HG03342 (cell line): ENCODE measurements at regions not wholly inside any gene's neighbourhood (a gene's known extent, or its start where the extent isn't known, plus 50 kb on each side); places are given as distances from the start of the nearest gene placed in this dataset.

Source experiments
- ATAC-seq: cut with Tn5 transposase; IDR thresholded peaks from one replicate; pipeline ENCODE4 v1.9.1; 2021; ENCODE audit warnings: mild to moderate bottlenecking, moderate library complexity; ENCODE audit not compliant: unreplicated experiment

- no peak for ATAC-seq
These were observed 75.9 kb downstream of the EDN3 start for GRCh38 chr20:59376109-59376841.

- ATAC-seq, result no peak
These were observed 76.6 kb downstream of the EDN3 start for GRCh38 chr20:59376998-59377397.

- no peak for ATAC-seq
These were observed 77.4 kb downstream of the EDN3 start for GRCh38 chr20:59377842-59378241.

- no peak for ATAC-seq
These were observed 78.0 kb downstream of the EDN3 start for GRCh38 chr20:59378396-59378795.

DNA sequence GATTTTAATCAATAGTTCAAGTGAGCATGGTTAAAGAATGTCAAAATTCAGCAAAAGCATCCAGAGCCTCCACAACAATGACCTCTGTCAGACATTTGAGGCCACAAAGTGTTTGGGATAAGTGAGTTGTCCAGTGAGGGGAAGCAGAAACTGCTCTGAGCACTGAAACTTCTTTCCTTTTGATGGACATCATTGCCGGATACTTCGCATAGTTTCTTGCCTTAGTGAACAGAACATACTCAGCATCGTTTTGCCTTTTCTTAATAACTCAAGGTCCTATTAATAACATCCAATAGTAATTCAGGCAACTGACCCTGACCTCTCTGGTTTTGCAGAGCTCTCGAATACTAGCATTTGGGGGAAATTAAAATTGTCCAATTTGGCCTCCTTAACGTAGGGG lies 78.6 kb downstream of the EDN3 start:
- no peak for ATAC-seq

GRCh38 chr20:59381689-59382088 lies 81.3 kb downstream of the EDN3 start:
- no peak for ATAC-seq

GRCh38 chr20:59382157-59382725 lies 81.8 kb downstream of the EDN3 start:
- ATAC-seq, result no peak

DNA sequence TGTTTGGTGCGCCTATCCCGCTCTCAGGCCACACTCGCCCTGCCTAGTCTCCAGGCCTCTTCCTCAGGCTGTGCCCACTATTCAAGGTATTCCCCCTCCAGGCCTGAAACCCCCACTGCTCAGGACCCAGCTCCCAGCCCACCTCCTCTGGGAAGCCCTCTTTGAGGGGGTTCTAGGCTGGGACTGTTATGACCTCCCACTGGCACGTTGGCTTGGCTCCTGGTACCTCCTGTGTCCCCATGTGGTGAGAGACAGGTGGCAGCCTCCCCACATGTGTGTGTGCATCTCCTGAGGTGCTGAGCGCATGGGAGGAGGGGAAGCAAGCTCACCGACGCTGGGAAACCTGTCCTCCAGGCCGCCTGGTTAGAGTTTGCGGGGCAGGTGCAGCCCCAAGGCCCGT lies 82.5 kb downstream of the EDN3 start:
- ATAC-seq, result no peak

DNA sequence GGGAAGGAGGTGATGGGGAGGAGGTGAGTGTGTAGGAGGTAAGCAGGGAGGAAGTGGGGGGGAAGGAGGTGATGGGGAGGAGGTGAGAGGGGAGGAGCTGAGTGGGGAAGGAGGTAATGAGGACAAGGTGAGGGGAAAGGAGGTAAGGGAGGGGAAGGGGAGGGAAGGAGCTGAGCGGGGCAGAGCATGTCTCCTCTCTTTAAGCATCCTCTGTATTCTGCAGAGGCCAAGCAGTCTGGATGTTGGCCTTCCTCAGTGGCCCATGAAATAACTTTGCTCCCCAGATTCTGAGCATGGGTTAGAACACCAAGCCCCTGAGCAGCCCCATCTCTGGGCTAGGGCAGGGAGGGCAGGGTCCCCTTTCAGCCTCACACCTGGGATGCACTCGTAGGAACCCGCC lies 84.6 kb downstream of the EDN3 start:
- ATAC-seq, result no peak

DNA sequence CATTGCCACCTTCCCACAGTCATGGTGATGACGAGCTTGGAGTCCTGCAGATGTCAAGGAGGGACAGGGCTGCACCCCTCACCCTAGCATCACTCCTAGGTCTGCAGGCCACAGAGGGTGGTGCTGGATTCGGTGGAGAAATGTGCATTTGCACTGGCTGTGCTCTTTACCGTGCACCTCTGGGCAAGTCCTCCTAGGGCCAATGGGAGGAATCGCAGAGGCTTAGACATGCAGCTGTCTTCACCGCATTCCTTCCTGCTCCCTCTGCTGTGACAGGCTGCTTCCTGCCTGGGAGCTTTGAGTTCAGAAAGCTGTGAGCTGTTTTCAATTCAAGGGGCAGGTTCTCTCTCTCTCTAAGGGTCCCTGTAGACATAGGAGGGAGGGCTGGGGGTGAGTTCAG lies 85.1 kb downstream of the EDN3 start:
- ATAC-seq, result no peak

GRCh38 chr20:59386809-59387208 lies 86.4 kb downstream of the EDN3 start:
- no peak for ATAC-seq

DNA sequence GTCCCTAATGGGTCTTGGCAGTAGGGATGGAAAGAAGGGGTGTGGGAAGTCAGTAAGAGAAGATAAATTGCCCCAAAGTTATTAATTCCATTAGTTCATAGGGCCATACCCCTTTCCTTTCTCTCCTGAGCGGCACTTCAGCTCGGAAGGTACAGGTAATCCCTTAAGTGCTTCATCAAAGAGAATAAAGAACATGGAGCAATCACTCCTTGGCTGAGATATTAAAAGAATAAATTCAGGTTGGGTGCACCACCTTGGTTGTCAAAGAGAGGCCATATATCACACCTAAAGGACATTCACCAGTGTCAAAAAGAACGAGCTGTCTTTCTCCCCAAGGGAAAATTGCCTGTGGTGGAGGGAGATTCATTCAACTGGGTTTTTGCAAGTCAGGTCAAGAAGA lies 87.5 kb downstream of the EDN3 start:
- no peak for ATAC-seq

DNA sequence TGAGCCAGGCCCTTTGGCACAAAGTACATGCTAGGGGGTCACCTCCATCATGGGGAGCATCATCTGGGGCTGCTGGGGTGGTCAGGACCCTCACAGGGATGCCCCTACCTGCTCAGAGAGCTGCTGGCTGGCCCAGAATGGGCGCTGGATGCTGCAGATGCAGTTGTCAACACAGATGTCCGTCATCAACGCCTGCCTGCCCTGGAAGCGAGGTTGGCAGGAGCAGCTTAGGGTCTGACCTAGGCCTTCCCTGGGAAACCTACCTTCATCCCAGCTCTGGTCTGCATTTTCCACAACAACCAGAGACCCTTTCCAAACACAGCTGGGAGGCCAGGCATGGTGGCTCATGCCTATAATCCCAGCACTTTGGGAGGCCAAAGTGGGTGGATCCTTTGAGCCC lies 88.0 kb downstream of the EDN3 start:
- ATAC-seq, result no peak

- no peak for ATAC-seq
These were observed 90.0 kb downstream of the EDN3 start for GRCh38 chr20:59390437-59390836.

- ATAC-seq, result no peak
These were observed 91.6 kb downstream of the EDN3 start for GRCh38 chr20:59391975-59392374.

- no peak for ATAC-seq
These were observed 92.3 kb downstream of the EDN3 start for GRCh38 chr20:59392736-59393135.

GRCh38 chr20:59393142-59393541 lies 92.7 kb downstream of the EDN3 start:
- ATAC-seq, result no peak

DNA sequence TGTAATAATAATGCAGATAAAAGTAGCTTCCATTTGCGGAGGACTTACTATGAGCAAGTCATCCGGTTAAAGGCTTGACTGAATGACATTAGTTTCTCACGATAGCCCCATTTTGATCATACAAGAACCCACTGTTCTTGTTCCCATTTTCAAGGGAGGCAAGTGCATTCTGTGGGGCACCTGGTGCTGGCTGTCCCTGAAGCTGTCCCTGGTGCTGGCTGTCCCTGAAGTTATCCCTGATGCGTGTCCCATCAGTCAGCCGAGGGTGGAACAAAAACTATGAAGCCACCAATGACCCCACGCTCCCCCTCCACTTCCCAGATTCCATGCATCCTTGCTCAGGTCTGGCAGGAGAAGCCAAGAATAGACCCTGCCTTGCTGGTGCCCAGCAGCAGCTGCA lies 95.3 kb downstream of the EDN3 start:
- ATAC-seq, result no peak

GRCh38 chr20:59398537-59399205 lies 98.3 kb downstream of the EDN3 start:
- ATAC-seq, result no peak

- ATAC-seq, result no peak
These were observed 99.2 kb downstream of the EDN3 start for GRCh38 chr20:59399426-59400099.

DNA sequence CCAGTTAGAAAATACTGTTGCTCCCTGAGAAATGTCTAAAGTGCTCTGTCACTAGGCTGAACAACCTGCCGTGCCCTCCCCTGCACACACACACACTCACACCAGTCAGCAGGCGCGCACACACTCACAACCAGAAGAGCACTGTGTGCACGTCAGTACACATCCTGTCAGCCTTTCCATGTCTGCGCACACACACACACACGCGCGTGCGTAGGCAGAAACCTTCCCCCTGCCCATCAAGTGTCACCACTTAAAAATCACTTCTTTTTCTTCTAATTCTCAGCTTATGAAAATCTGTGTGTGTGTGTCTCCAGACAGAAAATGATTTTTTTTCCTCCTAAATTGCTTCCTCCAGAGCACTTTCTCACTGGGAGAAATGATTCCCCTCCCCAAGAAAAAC lies 100.3 kb downstream of the EDN3 start:
- no peak for ATAC-seq

- no peak for ATAC-seq
These were observed 102.3 kb downstream of the EDN3 start for GRCh38 chr20:59402681-59403080.
